ENCODE measurements at regions not wholly inside any gene's neighbourhood (a gene's known extent, or its start where the extent isn't known, plus 50 kb on each side); places are given as distances from the start of the nearest gene placed in this dataset.

DNA sequence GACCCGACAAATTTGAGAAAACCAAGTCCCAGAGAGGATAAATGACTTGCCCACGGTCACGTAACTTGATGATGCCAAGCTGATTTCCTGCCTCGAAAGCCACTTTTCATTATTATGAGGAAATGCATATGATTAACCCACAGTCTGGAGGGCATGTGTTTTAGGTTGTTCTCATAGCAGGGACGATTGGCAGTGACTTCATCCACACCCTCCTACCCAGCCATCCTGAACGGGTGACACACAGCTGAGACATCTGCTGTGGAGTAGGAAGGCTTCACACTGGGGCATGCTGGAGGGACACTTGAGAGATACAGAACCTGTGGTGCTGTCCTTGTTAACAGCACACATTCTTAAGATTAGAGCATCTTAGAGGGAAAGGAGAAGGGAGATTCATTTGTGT is 65.4 kb upstream of the WDFY2 start:
- Histone ChIP-seq H3K9ac (ENCODE audit: low read length) (no peak overlapping the region), H3K27me3 (replicated peaks in 1 of 4; ENCODE audit: control extremely low read depth in 1 of 4, control insufficient read depth in 3 of 4, insufficient read depth in 4 of 4, low read length in 3 of 4) (no peaks in the 10 kb centered on the region), H3K4me3 (ENCODE audit: control extremely low read depth in 1 of 5, extremely low read depth in 1 of 5, insufficient read depth in 1 of 5, low read depth in 2 of 5, low read length in 4 of 5) (no peak overlapping the region), H3K4me2 (replicated peaks; ENCODE audit: low read depth, low read length, poor library complexity, severe bottlenecking) (no peak overlapping the region), H3K27ac (ENCODE audit: low read length in 2 of 2) (no peak overlapping the region), H3K36me3 (replicated peaks in 1 of 2; ENCODE audit: control extremely low read depth in 1 of 2, control insufficient read depth in 1 of 2, extremely low read depth in 1 of 2, insufficient read depth in 2 of 2, low read length in 1 of 2) (no peaks in the 10 kb centered on the region), H3K79me2 (ENCODE audit: control insufficient read depth, insufficient read depth, low read length) (no peaks in the 10 kb centered on the region), H3K9me3 (ENCODE audit: control extremely low read depth in 1 of 3, control insufficient read depth in 2 of 3, insufficient read depth in 1 of 3, low read length in 2 of 3) (peaks cover 0 to 8% (median 0%) of the 10 kb centered on the region in 3 donors), H4K20me1 (ENCODE audit: control insufficient read depth, insufficient read depth, low read length, poor library complexity, severe bottlenecking) (no peaks in the 10 kb centered on the region), H3K4me1 (ENCODE audit: control insufficient read depth in 2 of 2, insufficient read depth in 2 of 2, low read length in 2 of 2) (peaks cover 4 to 5% of the 10 kb centered on the region in 2 donors), H2AFZ (ENCODE audit: insufficient read depth, low read depth, low read length, poor library complexity, severe bottlenecking) (no peak overlapping the region)
- no CpG with 5 or more reads among the region's 6 CpGs for WGBS (ENCODE audit: insufficient coverage)
- TF ChIP-seq CTCF (IDR thresholded peaks at IDR 0.05) (no peak), EZH2 (IDR thresholded peaks at IDR 0.05; ENCODE audit: borderline replicate concordance, insufficient read depth, low read depth, low read length, poor library complexity, severe bottlenecking) (no peak)
- no peak overlapping the region for H3K27ac Mint-ChIP-seq
- DNase-seq (no peak), ATAC-seq (ENCODE audit: low read depth) (no peak)
- no peaks in the 10 kb centered on the region for H3K27me3 Mint-ChIP-seq
- ChIA-PET CTCF (no interaction called here), POLR2A (no interaction called here)
- H3K9me3 Mint-ChIP-seq (ENCODE audit: insufficient read depth): no peaks in the 10 kb centered on the region
- no peak overlapping the region for H3K4me3 Mint-ChIP-seq
- intact Hi-C loops (cut with micrococcal nuclease): no loop called here
- peaks cover 5% of the 10 kb centered on the region for H3K4me1 Mint-ChIP-seq

DNA sequence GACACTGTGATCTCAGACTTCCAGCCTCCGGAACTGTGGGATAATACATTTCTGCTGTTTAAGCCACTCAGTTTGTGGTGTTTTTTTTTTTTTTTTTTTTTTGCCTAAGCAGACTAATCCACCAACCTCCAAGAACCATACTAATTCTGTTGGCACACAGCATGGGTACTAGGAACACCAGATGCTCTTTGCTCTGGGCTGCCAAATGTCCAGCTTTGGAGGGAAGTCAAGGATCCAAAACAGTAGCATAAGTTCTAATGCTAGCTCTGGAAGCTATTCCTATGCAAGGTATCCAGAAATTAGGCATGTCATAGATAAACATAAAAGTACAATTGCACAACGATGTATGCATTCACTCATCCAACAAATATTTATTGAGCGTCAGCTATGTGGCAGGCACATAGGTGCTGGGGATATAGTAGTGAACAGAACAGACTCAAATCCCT is 64.5 kb upstream of the WDFY2 start:
- Mint-ChIP-seq H3K27me3 (no peaks in the 10 kb centered on the region), H3K4me1 (peaks cover 5% of the 10 kb centered on the region), H3K9me3 (ENCODE audit: insufficient read depth) (no peaks in the 10 kb centered on the region), H3K27ac (no peak overlapping the region), H3K4me3 (no peak overlapping the region)
- H3K4me1 ChIP-seq (ENCODE audit: control insufficient read depth in 2 of 2, insufficient read depth in 2 of 2, low read length in 2 of 2): peaks cover 4 to 5% of the 10 kb centered on the region in 2 donors
- TF ChIP-seq EZH2 (IDR thresholded peaks at IDR 0.05; ENCODE audit: borderline replicate concordance, insufficient read depth, low read depth, low read length, poor library complexity, severe bottlenecking) (no peak), CTCF (IDR thresholded peaks at IDR 0.05) (no peak)
- H3K4me3 ChIP-seq (ENCODE audit: control extremely low read depth in 1 of 5, extremely low read depth in 1 of 5, insufficient read depth in 1 of 5, low read depth in 2 of 5, low read length in 4 of 5): no peak overlapping the region
- H3K27me3 ChIP-seq (replicated peaks in 1 of 4; ENCODE audit: control extremely low read depth in 1 of 4, control insufficient read depth in 3 of 4, insufficient read depth in 4 of 4, low read length in 3 of 4): no peaks in the 10 kb centered on the region
- H3K27ac ChIP-seq (ENCODE audit: low read length in 2 of 2): no peak overlapping the region
- no peak overlapping the region for H2AFZ ChIP-seq (ENCODE audit: insufficient read depth, low read depth, low read length, poor library complexity, severe bottlenecking)
- WGBS (ENCODE audit: insufficient coverage): no CpG with 5 or more reads among the region's 3 CpGs
- peaks cover 0 to 8% (median 0%) of the 10 kb centered on the region in 3 donors for H3K9me3 ChIP-seq (ENCODE audit: control extremely low read depth in 1 of 3, control insufficient read depth in 2 of 3, insufficient read depth in 1 of 3, low read length in 2 of 3)
- DNase-seq: no peak
- POLR2A ChIA-PET: no interaction called here
- H3K4me2 ChIP-seq (replicated peaks; ENCODE audit: low read depth, low read length, poor library complexity, severe bottlenecking): no peak overlapping the region
- intact Hi-C loops (cut with micrococcal nuclease): no loop called here
- H3K79me2 ChIP-seq (ENCODE audit: control insufficient read depth, insufficient read depth, low read length): no peaks in the 10 kb centered on the region
- no peak for ATAC-seq (ENCODE audit: low read depth)
- H3K9ac ChIP-seq (ENCODE audit: low read length): no peak overlapping the region
- CTCF ChIA-PET: no interaction called here
- no peaks in the 10 kb centered on the region for H3K36me3 ChIP-seq (replicated peaks in 1 of 2; ENCODE audit: control extremely low read depth in 1 of 2, control insufficient read depth in 1 of 2, extremely low read depth in 1 of 2, insufficient read depth in 2 of 2, low read length in 1 of 2)
- no peaks in the 10 kb centered on the region for H4K20me1 ChIP-seq (ENCODE audit: control insufficient read depth, insufficient read depth, low read length, poor library complexity, severe bottlenecking)

Measured in B cell (primary cell).